Liver (tissue), 3 donors: ENCODE measurements at regions not wholly inside any gene's neighbourhood (a gene's known extent, or its start where the extent isn't known, plus 50 kb on each side); places are given as distances from the start of the nearest gene placed in this dataset.

Experiments
- ATF3 ChIP-seq: IDR thresholded peaks from 2 replicates; pipeline ENCODE4 v1.6.1; 2016; ENCODE audit warnings: antibody characterized with exemption
- CTCF ChIP-seq: fragments of 150-350 bp; IDR thresholded peaks from 2 replicates; pipeline ENCODE4 v1.5.1; 2017; ENCODE audit warnings: improper control_type of control experiment, low read depth, low read length; ENCODE audit not compliant: missing input control
- EGR1 ChIP-seq, 2 donors: IDR thresholded peaks; 2 replicates each; pipeline ENCODE4 v1.6.1; 2016 to 2018; ENCODE audit warnings: antibody characterized with exemption in 2 of 2, low read depth in 2 of 2
- GABPA ChIP-seq, 2 donors: IDR thresholded peaks in 1 of 2; conservative IDR thresholded peaks in 1 of 2; 2 replicates each; pipeline ENCODE4 v1.6.1; 2016; ENCODE audit warnings: antibody characterized with exemption in 2 of 2, mild to moderate bottlenecking in 1 of 2, moderate library complexity in 1 of 2
- HNF4A ChIP-seq, 2 donors: conservative IDR thresholded peaks; 2 replicates each; pipeline ENCODE4 v1.6.1; 2016; ENCODE audit warnings: antibody characterized with exemption in 2 of 2, mild to moderate bottlenecking in 2 of 2
- JUND ChIP-seq, 2 donors: IDR thresholded peaks; 2 replicates each; pipeline ENCODE4 v1.6.1; 2016; ENCODE audit warnings: antibody characterized with exemption in 2 of 2
- MAX ChIP-seq: IDR thresholded peaks from 2 replicates; pipeline ENCODE4 v1.6.1; 2016; ENCODE audit warnings: antibody characterized with exemption
- RAD21 ChIP-seq, 2 donors: IDR thresholded peaks; 2 replicates each; pipeline ENCODE4 v1.6.1; 2016; ENCODE audit warnings: antibody characterized with exemption in 2 of 2, mild to moderate bottlenecking in 2 of 2
- REST ChIP-seq: IDR thresholded peaks from 2 replicates; pipeline ENCODE4 v1.6.1; 2016; ENCODE audit warnings: antibody characterized with exemption, mild to moderate bottlenecking
- RXRA ChIP-seq, 2 donors: IDR thresholded peaks; 2 replicates each; pipeline ENCODE4 v1.6.1; 2017 to 2018; ENCODE audit warnings: antibody characterized with exemption in 2 of 2, mild to moderate bottlenecking in 1 of 2
- TAF1 ChIP-seq: conservative IDR thresholded peaks from 2 replicates; pipeline ENCODE4 v1.6.1; 2016; ENCODE audit warnings: antibody characterized with exemption, mild to moderate bottlenecking
- YY1 ChIP-seq: IDR thresholded peaks from 2 replicates; pipeline ENCODE4 v1.6.1; 2016; ENCODE audit warnings: antibody characterized with exemption, mild to moderate bottlenecking
- ZBTB33 ChIP-seq: IDR thresholded peaks from 2 replicates; pipeline ENCODE4 v1.6.1; 2016; ENCODE audit warnings: antibody characterized with exemption
- donor health status: healthy.
- donor health status: healthy.

GRCh38 chr4:177196615-177197014 lies 113.1 kb upstream of the NEIL3 start:
- TF ChIP-seq CTCF = no peak
- TF ChIP-seq MAX = no peak
- TF ChIP-seq JUND (IDR thresholded peaks at IDR 0.05) = no peak
- no peak for TF ChIP-seq RAD21 (IDR thresholded peaks at IDR 0.05)
- TF ChIP-seq REST = no peak
- no peak for TF ChIP-seq ZBTB33
- TF ChIP-seq YY1 = no peak
- no peak for TF ChIP-seq RXRA (IDR thresholded peaks at IDR 0.05)
- no peak for TF ChIP-seq ATF3
- TF ChIP-seq EGR1 (IDR thresholded peaks at IDR 0.05; ENCODE audit: low read depth in 2 of 2) = no peak
- TF ChIP-seq TAF1 = no peak
- TF ChIP-seq HNF4A (conservative IDR thresholded peaks at IDR 0.05) = no peak
- no peak for TF ChIP-seq GABPA (IDR thresholded peaks at IDR 0.05 in 1 of 2, conservative IDR thresholded peaks at IDR 0.05 in 1 of 2)
